ENCODE measurements at regions not wholly inside any gene's neighbourhood (a gene's known extent, or its start where the extent isn't known, plus 50 kb on each side); places are given as distances from the start of the nearest gene placed in this dataset.

DNA sequence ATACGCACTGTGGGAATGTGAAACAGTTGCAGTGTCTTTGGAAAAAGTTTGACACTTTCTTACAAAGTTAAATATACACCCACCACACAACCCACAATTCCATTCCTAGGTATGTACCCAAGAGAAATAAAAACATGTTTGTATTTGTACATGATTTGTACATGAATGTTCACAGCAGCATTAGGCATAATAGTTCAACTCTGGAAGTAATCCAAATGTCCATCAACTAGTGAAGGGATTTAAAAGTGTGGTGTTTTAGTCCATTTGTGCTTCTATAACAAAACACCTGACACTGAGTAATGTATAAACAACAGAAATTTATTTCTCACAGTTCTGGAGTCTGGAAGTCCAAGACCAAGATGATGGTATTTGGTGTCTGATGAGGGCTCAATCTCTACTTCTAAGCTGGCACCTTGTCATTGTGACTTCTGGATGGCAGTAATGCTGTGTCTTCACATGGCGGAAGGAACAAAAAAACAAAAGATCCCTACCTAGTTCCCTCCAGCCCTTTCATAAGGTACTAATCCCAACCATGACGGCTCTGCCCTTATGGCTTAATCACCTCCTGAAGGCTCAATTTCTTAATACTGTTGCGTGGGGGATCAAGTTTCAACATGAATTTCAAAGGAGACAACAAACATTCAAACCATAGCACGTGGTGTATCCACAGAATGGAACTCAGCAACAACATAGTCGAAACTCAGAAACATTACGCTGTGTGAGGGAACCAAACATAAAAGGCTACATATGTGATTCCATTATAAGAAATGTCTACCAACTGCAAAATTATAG is 120.5 kb downstream of the AQP9 start:
- TF ChIP-seq, protein P1, sequence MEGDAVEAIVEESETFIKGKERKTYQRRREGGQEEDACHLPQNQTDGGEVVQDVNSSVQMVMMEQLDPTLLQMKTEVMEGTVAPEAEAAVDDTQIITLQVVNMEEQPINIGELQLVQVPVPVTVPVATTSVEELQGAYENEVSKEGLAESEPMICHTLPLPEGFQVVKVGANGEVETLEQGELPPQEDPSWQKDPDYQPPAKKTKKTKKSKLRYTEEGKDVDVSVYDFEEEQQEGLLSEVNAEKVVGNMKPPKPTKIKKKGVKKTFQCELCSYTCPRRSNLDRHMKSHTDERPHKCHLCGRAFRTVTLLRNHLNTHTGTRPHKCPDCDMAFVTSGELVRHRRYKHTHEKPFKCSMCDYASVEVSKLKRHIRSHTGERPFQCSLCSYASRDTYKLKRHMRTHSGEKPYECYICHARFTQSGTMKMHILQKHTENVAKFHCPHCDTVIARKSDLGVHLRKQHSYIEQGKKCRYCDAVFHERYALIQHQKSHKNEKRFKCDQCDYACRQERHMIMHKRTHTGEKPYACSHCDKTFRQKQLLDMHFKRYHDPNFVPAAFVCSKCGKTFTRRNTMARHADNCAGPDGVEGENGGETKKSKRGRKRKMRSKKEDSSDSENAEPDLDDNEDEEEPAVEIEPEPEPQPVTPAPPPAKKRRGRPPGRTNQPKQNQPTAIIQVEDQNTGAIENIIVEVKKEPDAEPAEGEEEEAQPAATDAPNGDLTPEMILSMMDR (IDR thresholded peaks at IDR 0.05), result no peak
- no peak for TF ChIP-seq POLR2A (IDR thresholded peaks at IDR 0.05)
